CD4-positive, alpha-beta T cell (primary cell): ENCODE measurements at regions not wholly inside any gene's neighbourhood (a gene's known extent, or its start where the extent isn't known, plus 50 kb on each side); places are given as distances from the start of the nearest gene placed in this dataset.

ENCODE experiments used
- ATAC-seq: fragments of 200-7000 bp; cut with Tn5 transposase; one replicate; pipeline ENCODE4 v1.10.0; 2022; ENCODE audit warnings: mild to moderate bottlenecking; ENCODE audit not compliant: poor library complexity
- CTCF ChIA-PET: fragments of 350-600 bp; sonication (Branson Sonifier 250); formaldehyde crosslinking; loops from one replicate; lab custom pipeline; 2021; ENCODE audit warnings: antibody characterized with exemption, inconsistent platforms; lab: Charles Lee
- POLR2A ChIA-PET: fragments of 350-600 bp; sonication (Branson Sonifier 250); formaldehyde crosslinking; loops from one replicate; lab custom pipeline; 2021; ENCODE audit warnings: antibody characterized with exemption, inconsistent platforms; lab: Charles Lee
- DNase-seq, 14 experiments: peaks; one replicate each; pipeline ENCODE4 v3.0.0-alpha.2; 2013 to 2020; ENCODE audit warnings: mixed read lengths in 2 of 14
- H3K27ac ChIP-seq, 2 donors: one replicate each; pipeline versions ENCODE4 v1.5.1 to v1.7.0; 2013; ENCODE audit warnings: low read length in 2 of 2, low read depth in 1 of 2, mild to moderate bottlenecking in 1 of 2
- H3K27me3 ChIP-seq, 2 experiments: 1 replicate in 1 of 2; 2 replicates in 1 of 2; pipeline versions ENCODE4 v1.6.1 to v1.7.0; 2013; ENCODE audit warnings: low read length in 2 of 2, control low read depth in 1 of 2, mild to moderate bottlenecking in 1 of 2, moderate library complexity in 1 of 2; ENCODE audit not compliant: insufficient read depth in 2 of 2, control insufficient read depth in 1 of 2
- H3K36me3 ChIP-seq: one replicate; pipeline ENCODE4 v1.6.1; 2013; ENCODE audit warnings: low read length, control low read depth; ENCODE audit not compliant: insufficient read depth
- H3K4me1 ChIP-seq: one replicate; pipeline ENCODE4 v1.6.1; 2013; ENCODE audit warnings: low read length, control low read depth; ENCODE audit not compliant: insufficient read depth
- H3K4me3 ChIP-seq: one replicate; pipeline ENCODE4 v1.5.1; 2013; ENCODE audit warnings: mild to moderate bottlenecking, low read length, moderate library complexity
- H3K9me3 ChIP-seq, 2 experiments: 1 replicate in 1 of 2; 2 replicates in 1 of 2; pipeline versions ENCODE4 v1.6.1 to v1.7.0; 2013; ENCODE audit warnings: low read length in 2 of 2, mild to moderate bottlenecking in 2 of 2, control low read depth in 1 of 2, moderate library complexity in 1 of 2; ENCODE audit not compliant: control insufficient read depth in 1 of 2, insufficient read depth in 1 of 2
- H3K27ac Mint-ChIP-seq: one replicate; pipeline ENCODE4 v1.8.0; 2020; ENCODE audit warnings: mixed read lengths
- H3K27me3 Mint-ChIP-seq: one replicate; pipeline ENCODE4 v1.8.0; 2021; ENCODE audit warnings: mixed read lengths
- H3K36me3 Mint-ChIP-seq: one replicate; pipeline ENCODE4 v1.8.0; 2021; ENCODE audit warnings: low read depth, mixed read lengths
- H3K4me1 Mint-ChIP-seq: one replicate; pipeline ENCODE4 v1.8.0; 2021; ENCODE audit warnings: low read depth, mixed read lengths
- H3K4me3 Mint-ChIP-seq: one replicate; pipeline ENCODE4 v1.8.0; 2020; ENCODE audit warnings: mild to moderate bottlenecking, mixed read lengths
- H3K9me3 Mint-ChIP-seq: one replicate; pipeline ENCODE4 v1.8.0; 2020; ENCODE audit warnings: mixed read lengths
- intact Hi-C, 2 experiments: fragments of 100-400 bp; cut with DNase I in 1 of 2; cut with micrococcal nuclease in 1 of 2; formaldehyde crosslinking; loops; one replicate each; pipeline versions ENCODE4 v1.15.1 to v1.9.0; 2023 to 2025; cut with DNase I, micrococcal nuclease
- TF ChIP-seq, protein P1 (sequence below): fragments of 200-600 bp; IDR thresholded peaks from one replicate; pipeline ENCODE4 v1.8.0; 2022; ENCODE audit warnings: antibody characterized with exemption, mild to moderate bottlenecking

DNA sequence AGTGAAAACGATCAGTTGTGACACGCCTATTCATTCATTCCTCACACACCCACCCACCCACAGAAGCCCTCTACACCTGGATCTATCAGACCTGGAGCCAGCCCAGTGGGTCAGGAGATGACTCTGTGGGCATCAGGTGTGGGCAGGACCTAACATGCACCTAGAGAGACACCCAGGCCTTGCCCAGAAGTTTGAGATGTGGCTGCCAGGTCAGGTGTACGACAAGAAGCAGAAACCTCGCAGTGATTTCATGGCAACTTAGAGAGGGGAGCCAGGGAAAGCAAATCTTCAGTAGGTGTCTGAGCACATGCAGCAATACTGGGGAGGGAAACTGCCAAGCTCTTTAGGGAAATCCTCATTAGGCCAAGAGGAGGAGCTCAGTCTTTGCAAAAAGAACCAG is 264.7 kb upstream of the ROPN1 start:
- CTCF ChIA-PET = no interaction called here
- H3K27ac Mint-ChIP-seq = no peak overlapping the region
- H3K4me1 Mint-ChIP-seq = no peaks in the 10 kb centered on the region
- H3K36me3 Mint-ChIP-seq = no peaks in the 10 kb centered on the region
- TF ChIP-seq, protein P1, sequence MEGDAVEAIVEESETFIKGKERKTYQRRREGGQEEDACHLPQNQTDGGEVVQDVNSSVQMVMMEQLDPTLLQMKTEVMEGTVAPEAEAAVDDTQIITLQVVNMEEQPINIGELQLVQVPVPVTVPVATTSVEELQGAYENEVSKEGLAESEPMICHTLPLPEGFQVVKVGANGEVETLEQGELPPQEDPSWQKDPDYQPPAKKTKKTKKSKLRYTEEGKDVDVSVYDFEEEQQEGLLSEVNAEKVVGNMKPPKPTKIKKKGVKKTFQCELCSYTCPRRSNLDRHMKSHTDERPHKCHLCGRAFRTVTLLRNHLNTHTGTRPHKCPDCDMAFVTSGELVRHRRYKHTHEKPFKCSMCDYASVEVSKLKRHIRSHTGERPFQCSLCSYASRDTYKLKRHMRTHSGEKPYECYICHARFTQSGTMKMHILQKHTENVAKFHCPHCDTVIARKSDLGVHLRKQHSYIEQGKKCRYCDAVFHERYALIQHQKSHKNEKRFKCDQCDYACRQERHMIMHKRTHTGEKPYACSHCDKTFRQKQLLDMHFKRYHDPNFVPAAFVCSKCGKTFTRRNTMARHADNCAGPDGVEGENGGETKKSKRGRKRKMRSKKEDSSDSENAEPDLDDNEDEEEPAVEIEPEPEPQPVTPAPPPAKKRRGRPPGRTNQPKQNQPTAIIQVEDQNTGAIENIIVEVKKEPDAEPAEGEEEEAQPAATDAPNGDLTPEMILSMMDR = no peak
- H3K36me3 ChIP-seq = no peaks in the 10 kb centered on the region
- no peak overlapping the region for H3K4me3 ChIP-seq
- H3K9me3 Mint-ChIP-seq = no peaks in the 10 kb centered on the region
- H3K27me3 Mint-ChIP-seq = peaks cover 21% of the 10 kb centered on the region
- ATAC-seq (no peak), DNase-seq (no peak)
- intact Hi-C loops = no loop called here
- H3K27ac ChIP-seq = no peak overlapping the region
- H3K4me1 ChIP-seq = no peaks in the 10 kb centered on the region
- no peaks in the 10 kb centered on the region for H3K9me3 ChIP-seq
- no peak overlapping the region for H3K4me3 Mint-ChIP-seq
- peaks cover 0 to 3% of the 10 kb centered on the region in 2 experiments for H3K27me3 ChIP-seq
- POLR2A ChIA-PET = no interaction called here

DNA sequence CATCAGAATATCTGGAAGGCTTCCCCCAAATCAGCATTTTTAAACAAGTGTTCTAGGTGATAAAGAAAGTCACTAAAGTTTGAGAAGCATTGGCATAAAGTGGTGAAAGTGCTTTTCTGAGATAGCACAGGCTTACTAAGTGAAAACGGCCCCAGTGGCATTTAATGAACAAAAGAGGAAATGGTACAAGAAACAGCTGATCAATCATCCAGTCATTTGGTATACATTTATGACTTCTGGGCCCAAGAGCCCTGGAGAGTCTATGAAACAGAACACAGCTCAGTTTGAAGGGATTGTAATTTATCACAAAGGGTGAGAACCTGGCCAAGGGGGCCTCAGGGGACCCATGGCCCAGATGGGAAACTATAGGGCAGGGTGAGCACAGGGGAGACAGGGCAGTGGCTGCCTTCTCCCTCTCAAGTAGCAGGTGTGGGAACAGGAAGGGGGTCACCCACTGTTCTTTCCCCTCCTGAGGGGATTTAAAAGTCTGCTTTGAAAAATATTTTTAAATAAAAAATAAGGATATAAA is 265.5 kb upstream of the ROPN1 start:
- ChIA-PET CTCF (no interaction called here), POLR2A (no interaction called here)
- intact Hi-C loops = no loop called here
- no peak for ATAC-seq
- Mint-ChIP-seq H3K4me1 (no peaks in the 10 kb centered on the region), H3K4me3 (no peak overlapping the region), H3K27me3 (peaks cover 13% of the 10 kb centered on the region), H3K27ac (no peak overlapping the region), H3K9me3 (no peaks in the 10 kb centered on the region), H3K36me3 (no peaks in the 10 kb centered on the region)
- DNase-seq = no peak
- Histone ChIP-seq H3K9me3 (no peaks in the 10 kb centered on the region), H3K36me3 (no peaks in the 10 kb centered on the region), H3K4me1 (no peaks in the 10 kb centered on the region), H3K4me3 (no peak overlapping the region), H3K27ac (no peak overlapping the region), H3K27me3 (no peaks in the 10 kb centered on the region)
- TF ChIP-seq, protein P1 = no peak

DNA sequence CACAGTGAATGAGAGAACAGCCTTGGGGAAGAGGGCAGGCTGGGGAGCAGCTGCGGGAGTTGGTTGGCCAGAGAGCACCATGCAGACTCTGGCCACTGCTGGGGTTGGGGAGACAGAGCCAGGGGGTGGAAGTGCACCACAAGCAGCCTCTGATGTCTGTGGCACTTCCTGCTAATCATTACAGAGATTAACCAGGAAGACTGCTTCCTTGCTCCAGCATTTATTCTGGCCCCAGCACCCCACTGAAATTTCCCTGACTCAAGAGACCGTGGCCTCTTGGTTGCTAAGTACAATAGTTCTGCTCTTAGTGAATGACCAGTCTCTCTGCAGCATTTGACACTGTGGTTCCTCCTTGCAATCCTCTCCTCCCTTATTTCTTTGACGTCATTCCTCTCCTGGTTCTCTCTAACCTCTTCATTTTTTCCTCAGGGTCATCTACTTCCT is 266.2 kb upstream of the ROPN1 start:
- H3K27me3 ChIP-seq = no peaks in the 10 kb centered on the region
- ChIA-PET POLR2A (no interaction called here), CTCF (no interaction called here)
- H3K4me3 ChIP-seq = no peak overlapping the region
- Mint-ChIP-seq H3K27ac (no peak overlapping the region), H3K4me1 (no peaks in the 10 kb centered on the region), H3K27me3 (peaks cover 10% of the 10 kb centered on the region), H3K36me3 (no peaks in the 10 kb centered on the region), H3K4me3 (no peak overlapping the region), H3K9me3 (no peaks in the 10 kb centered on the region)
- DNase-seq (no peak), ATAC-seq (no peak)
- H3K9me3 ChIP-seq = no peaks in the 10 kb centered on the region
- H3K27ac ChIP-seq = no peak overlapping the region
- no peaks in the 10 kb centered on the region for H3K36me3 ChIP-seq
- intact Hi-C loops = no loop called here
- TF ChIP-seq, protein P1 = no peak
- H3K4me1 ChIP-seq = no peaks in the 10 kb centered on the region
